Liver (tissue), 8 donors: ENCODE measurements at regions not wholly inside any gene's neighbourhood (a gene's known extent, or its start where the extent isn't known, plus 50 kb on each side); places are given as distances from the start of the nearest gene placed in this dataset.

ENCODE experiments used
- DNase-seq: peaks from one replicate; pipeline ENCODE4 v3.0.0-alpha.2; 2017; ENCODE audit warnings: low spot score
- H3K27ac ChIP-seq, 2 donors: one replicate each; pipeline ENCODE4 v1.7.0; 2013; ENCODE audit warnings: inconsistent platforms in 2 of 2, low read length in 2 of 2, control low read depth in 1 of 2, low read depth in 1 of 2, mild to moderate bottlenecking in 1 of 2
- H3K27me3 ChIP-seq, 4 donors: one replicate each; pipeline versions ENCODE4 v1.6.1 to v1.7.0; 2013; ENCODE audit warnings: low read length in 3 of 4, inconsistent platforms in 1 of 4, mild to moderate bottlenecking in 1 of 4, moderate library complexity in 1 of 4; ENCODE audit not compliant: control insufficient read depth in 4 of 4, insufficient read depth in 4 of 4
- H3K36me3 ChIP-seq, 4 donors: one replicate each; pipeline versions ENCODE4 v1.6.1 to v1.7.0; 2013; ENCODE audit warnings: low read length in 3 of 4, mild to moderate bottlenecking in 3 of 4, low read depth in 1 of 4, moderate library complexity in 1 of 4; ENCODE audit not compliant: control insufficient read depth in 4 of 4, insufficient read depth in 3 of 4
- H3K4me1 ChIP-seq, 4 donors: one replicate each; pipeline versions ENCODE4 v1.6.1 to v1.7.0; 2013; ENCODE audit warnings: low read length in 3 of 4, mild to moderate bottlenecking in 3 of 4, moderate library complexity in 1 of 4; ENCODE audit not compliant: control insufficient read depth in 4 of 4, insufficient read depth in 4 of 4
- H3K4me3 ChIP-seq, 3 donors: one replicate each; pipeline versions ENCODE4 v1.6.1 to v1.7.0; 2013; ENCODE audit warnings: low read length in 3 of 3, control low read depth in 1 of 3, low read depth in 1 of 3, mild to moderate bottlenecking in 1 of 3
- H3K9ac ChIP-seq, 2 donors: one replicate each; pipeline ENCODE4 v1.7.0; 2013; ENCODE audit warnings: low read length in 2 of 2, mild to moderate bottlenecking in 2 of 2, moderate library complexity in 2 of 2, control low read depth in 1 of 2, low read depth in 1 of 2
- H3K9me3 ChIP-seq, 4 donors: one replicate each; pipeline versions ENCODE4 v1.6.1 to v1.7.0; 2013; ENCODE audit warnings: low read length in 3 of 4; ENCODE audit not compliant: control insufficient read depth in 4 of 4
- EGR1 ChIP-seq, 2 donors: IDR thresholded peaks; 2 replicates each; pipeline ENCODE4 v1.6.1; 2016 to 2018; ENCODE audit warnings: antibody characterized with exemption in 2 of 2, low read depth in 2 of 2
- FOXA1 ChIP-seq: IDR thresholded peaks from 2 replicates; pipeline ENCODE4 v1.6.1; 2016; ENCODE audit warnings: antibody characterized with exemption
- FOXA2 ChIP-seq: IDR thresholded peaks from 2 replicates; pipeline ENCODE4 v1.6.1; 2016; ENCODE audit warnings: antibody characterized with exemption
- GABPA ChIP-seq, 2 donors: IDR thresholded peaks in 1 of 2; conservative IDR thresholded peaks in 1 of 2; 2 replicates each; pipeline ENCODE4 v1.6.1; 2016; ENCODE audit warnings: antibody characterized with exemption in 2 of 2, mild to moderate bottlenecking in 1 of 2, moderate library complexity in 1 of 2
- HNF4A ChIP-seq, 2 donors: conservative IDR thresholded peaks; 2 replicates each; pipeline ENCODE4 v1.6.1; 2016; ENCODE audit warnings: antibody characterized with exemption in 2 of 2, mild to moderate bottlenecking in 2 of 2
- HNF4G ChIP-seq: IDR thresholded peaks from 2 replicates; pipeline ENCODE4 v1.6.1; 2016; ENCODE audit warnings: antibody characterized with exemption
- NR2F2 ChIP-seq: IDR thresholded peaks from 2 replicates; pipeline ENCODE4 v1.6.1; 2016; ENCODE audit warnings: antibody characterized with exemption
- RAD21 ChIP-seq, 2 donors: IDR thresholded peaks; 2 replicates each; pipeline ENCODE4 v1.6.1; 2016; ENCODE audit warnings: antibody characterized with exemption in 2 of 2, mild to moderate bottlenecking in 2 of 2
- RXRA ChIP-seq, 2 donors: IDR thresholded peaks; 2 replicates each; pipeline ENCODE4 v1.6.1; 2017 to 2018; ENCODE audit warnings: antibody characterized with exemption in 2 of 2, mild to moderate bottlenecking in 1 of 2
- SP1 ChIP-seq: IDR thresholded peaks from 2 replicates; pipeline ENCODE4 v1.6.1; 2018; ENCODE audit warnings: antibody characterized with exemption, mild to moderate bottlenecking
- TAF1 ChIP-seq: conservative IDR thresholded peaks from 2 replicates; pipeline ENCODE4 v1.6.1; 2016; ENCODE audit warnings: antibody characterized with exemption, mild to moderate bottlenecking
- YY1 ChIP-seq: IDR thresholded peaks from 2 replicates; pipeline ENCODE4 v1.6.1; 2016; ENCODE audit warnings: antibody characterized with exemption, mild to moderate bottlenecking
- WGBS: extraction: QIAGEN DNeasy Blood & Tissue Kit; methylation state at CpG from one replicate; pipeline ENCODE4 v1.1.7; 2013; 5-methylcytosine and 5-hydroxymethylcytosine counted together
- TF ChIP-seq, protein P1 (sequence below): IDR thresholded peaks from 2 replicates; pipeline ENCODE4 v1.6.1; 2016; ENCODE audit warnings: antibody characterized with exemption
- TF ChIP-seq, protein P2 (sequence below): IDR thresholded peaks from 2 replicates; pipeline ENCODE4 v1.6.1; 2016; ENCODE audit warnings: antibody characterized with exemption
- TF ChIP-seq, protein P3 (sequence below): IDR thresholded peaks from 2 replicates; pipeline ENCODE4 v1.6.1; 2016; ENCODE audit warnings: antibody characterized with exemption
- TF ChIP-seq, protein P4 (sequence below): fragments of 150-350 bp; IDR thresholded peaks from 2 replicates; pipeline ENCODE4 v1.5.1; 2017; ENCODE audit warnings: improper control_type of control experiment, low read depth, low read length; ENCODE audit not compliant: missing input control
- TF ChIP-seq, protein P5 (sequence below): IDR thresholded peaks from 2 replicates; pipeline ENCODE4 v1.6.1; 2016; ENCODE audit warnings: antibody characterized with exemption, mild to moderate bottlenecking
- donor health status: healthy.
- donor health status: healthy.
- donor health status: healthy.
- donor health status: healthy.
- donor health status: healthy.

DNA sequence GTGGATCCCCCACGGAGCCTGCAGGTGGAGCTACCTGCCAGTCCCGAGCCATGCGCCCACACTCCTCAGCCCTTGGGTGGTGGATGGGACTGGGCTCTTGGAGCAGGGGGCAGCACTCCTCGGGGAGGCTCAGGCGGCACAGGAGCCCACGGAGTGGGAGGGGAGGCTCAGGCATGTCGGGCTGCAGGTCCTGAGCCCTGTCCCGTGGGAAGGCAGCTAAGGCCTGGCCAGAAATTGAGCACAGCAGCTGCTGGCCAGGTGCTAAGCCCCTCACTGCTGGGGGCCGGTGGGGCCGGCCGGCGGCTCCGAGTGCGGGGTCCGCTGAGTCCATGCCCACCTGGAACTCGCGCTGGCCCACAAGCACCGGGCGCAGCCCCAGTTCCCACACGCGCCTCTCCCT, 91.7 kb upstream of the ACVR1 start:
- no peaks in the 10 kb centered on the region for H3K9me3 ChIP-seq
- 91% methylated on average over 21 of the region's 21 CpGs for whole genome bisulfite sequencing
- H3K4me1 ChIP-seq = no peaks in the 10 kb centered on the region
- no peak for DNase-seq
- no peaks in the 10 kb centered on the region for H3K27me3 ChIP-seq
- H3K27ac ChIP-seq = no peak overlapping the region
- TF ChIP-seq GABPA (IDR thresholded peaks at IDR 0.05 in 1 of 2, conservative IDR thresholded peaks at IDR 0.05 in 1 of 2) = no peak
- no peak overlapping the region for H3K9ac ChIP-seq
- no peaks in the 10 kb centered on the region for H3K36me3 ChIP-seq
- no peak overlapping the region for H3K4me3 ChIP-seq

DNA sequence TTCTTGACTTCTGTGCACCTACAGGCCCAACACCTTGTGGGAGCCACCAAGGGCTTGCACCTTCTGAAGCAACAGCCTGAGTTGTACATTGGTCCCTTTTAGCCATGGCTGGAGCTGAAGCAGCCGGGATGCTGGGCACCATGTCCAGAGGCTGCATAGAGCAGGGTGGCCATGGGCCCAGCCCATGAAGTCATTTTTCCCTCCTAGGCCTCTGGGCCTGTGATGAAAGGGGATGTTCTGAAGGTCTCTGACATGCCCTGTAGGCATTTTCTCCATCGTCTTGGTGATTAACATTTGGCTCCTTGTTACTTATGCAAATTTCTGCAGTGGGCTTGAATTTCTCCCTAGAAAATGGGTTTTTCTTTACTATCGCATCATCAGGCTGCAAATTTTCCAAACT, 83.1 kb upstream of the ACVR1 start:
- no peak for DNase-seq
- H3K36me3 ChIP-seq = no peaks in the 10 kb centered on the region
- H3K4me1 ChIP-seq = no peaks in the 10 kb centered on the region
- TF ChIP-seq FOXA2 = no peak
- no peak for TF ChIP-seq RXRA (IDR thresholded peaks at IDR 0.05)
- TF ChIP-seq, protein P1, sequence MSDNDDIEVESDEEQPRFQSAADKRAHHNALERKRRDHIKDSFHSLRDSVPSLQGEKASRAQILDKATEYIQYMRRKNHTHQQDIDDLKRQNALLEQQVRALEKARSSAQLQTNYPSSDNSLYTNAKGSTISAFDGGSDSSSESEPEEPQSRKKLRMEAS = no peak
- no peak for TF ChIP-seq SP1
- no peak for TF ChIP-seq RAD21 (IDR thresholded peaks at IDR 0.05)
- no peak for TF ChIP-seq HNF4G
- no peak for TF ChIP-seq EGR1 (IDR thresholded peaks at IDR 0.05; ENCODE audit: low read depth in 2 of 2)
- TF ChIP-seq FOXA1 = no peak
- no peak for TF ChIP-seq HNF4A (conservative IDR thresholded peaks at IDR 0.05)
- TF ChIP-seq, protein P2, sequence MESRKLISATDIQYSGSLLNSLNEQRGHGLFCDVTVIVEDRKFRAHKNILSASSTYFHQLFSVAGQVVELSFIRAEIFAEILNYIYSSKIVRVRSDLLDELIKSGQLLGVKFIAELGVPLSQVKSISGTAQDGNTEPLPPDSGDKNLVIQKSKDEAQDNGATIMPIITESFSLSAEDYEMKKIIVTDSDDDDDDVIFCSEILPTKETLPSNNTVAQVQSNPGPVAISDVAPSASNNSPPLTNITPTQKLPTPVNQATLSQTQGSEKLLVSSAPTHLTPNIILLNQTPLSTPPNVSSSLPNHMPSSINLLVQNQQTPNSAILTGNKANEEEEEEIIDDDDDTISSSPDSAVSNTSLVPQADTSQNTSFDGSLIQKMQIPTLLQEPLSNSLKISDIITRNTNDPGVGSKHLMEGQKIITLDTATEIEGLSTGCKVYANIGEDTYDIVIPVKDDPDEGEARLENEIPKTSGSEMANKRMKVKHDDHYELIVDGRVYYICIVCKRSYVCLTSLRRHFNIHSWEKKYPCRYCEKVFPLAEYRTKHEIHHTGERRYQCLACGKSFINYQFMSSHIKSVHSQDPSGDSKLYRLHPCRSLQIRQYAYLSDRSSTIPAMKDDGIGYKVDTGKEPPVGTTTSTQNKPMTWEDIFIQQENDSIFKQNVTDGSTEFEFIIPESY = no peak
- TF ChIP-seq YY1 = no peak
- TF ChIP-seq, protein P3, sequence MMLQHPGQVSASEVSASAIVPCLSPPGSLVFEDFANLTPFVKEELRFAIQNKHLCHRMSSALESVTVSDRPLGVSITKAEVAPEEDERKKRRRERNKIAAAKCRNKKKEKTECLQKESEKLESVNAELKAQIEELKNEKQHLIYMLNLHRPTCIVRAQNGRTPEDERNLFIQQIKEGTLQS = no peak
- TF ChIP-seq, protein P4, sequence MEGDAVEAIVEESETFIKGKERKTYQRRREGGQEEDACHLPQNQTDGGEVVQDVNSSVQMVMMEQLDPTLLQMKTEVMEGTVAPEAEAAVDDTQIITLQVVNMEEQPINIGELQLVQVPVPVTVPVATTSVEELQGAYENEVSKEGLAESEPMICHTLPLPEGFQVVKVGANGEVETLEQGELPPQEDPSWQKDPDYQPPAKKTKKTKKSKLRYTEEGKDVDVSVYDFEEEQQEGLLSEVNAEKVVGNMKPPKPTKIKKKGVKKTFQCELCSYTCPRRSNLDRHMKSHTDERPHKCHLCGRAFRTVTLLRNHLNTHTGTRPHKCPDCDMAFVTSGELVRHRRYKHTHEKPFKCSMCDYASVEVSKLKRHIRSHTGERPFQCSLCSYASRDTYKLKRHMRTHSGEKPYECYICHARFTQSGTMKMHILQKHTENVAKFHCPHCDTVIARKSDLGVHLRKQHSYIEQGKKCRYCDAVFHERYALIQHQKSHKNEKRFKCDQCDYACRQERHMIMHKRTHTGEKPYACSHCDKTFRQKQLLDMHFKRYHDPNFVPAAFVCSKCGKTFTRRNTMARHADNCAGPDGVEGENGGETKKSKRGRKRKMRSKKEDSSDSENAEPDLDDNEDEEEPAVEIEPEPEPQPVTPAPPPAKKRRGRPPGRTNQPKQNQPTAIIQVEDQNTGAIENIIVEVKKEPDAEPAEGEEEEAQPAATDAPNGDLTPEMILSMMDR = no peak
- no peak for TF ChIP-seq NR2F2
- no peak for TF ChIP-seq GABPA (IDR thresholded peaks at IDR 0.05 in 1 of 2, conservative IDR thresholded peaks at IDR 0.05 in 1 of 2)
- no peak overlapping the region for H3K4me3 ChIP-seq
- peaks cover 0 to 5% (median under 1%) of the 10 kb centered on the region in 4 donors for H3K9me3 ChIP-seq
- H3K9ac ChIP-seq = no peak overlapping the region
- H3K27me3 ChIP-seq = no peaks in the 10 kb centered on the region
- WGBS = 97% methylated on average over 3 of the region's 3 CpGs
- H3K27ac ChIP-seq = no peak overlapping the region

DNA sequence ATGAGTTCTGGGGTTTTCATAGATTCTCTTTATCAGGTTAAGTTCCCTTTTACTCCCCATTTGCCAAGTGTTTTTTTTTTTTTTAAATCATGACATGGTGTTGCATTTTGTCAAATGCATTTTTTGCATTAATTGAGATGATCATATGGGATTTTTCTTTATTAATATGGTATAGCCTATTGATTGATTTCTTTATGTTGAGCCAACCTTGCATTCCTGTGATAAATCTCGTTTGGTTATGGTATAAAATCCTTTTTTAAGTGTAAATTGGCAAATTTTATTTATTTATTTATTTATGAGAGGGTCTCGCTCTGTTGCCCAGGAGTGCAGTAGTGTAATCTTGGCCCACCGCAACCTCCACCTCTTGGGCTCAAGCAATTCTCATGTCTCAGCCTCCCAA, 81.5 kb upstream of the ACVR1 start:
- H3K4me1 ChIP-seq = no peaks in the 10 kb centered on the region
- H3K27ac ChIP-seq = no peak overlapping the region
- no peak overlapping the region for H3K9ac ChIP-seq
- no peak overlapping the region for H3K4me3 ChIP-seq
- H3K27me3 ChIP-seq = no peaks in the 10 kb centered on the region
- 36% methylated on average over 3 of the region's 3 CpGs for WGBS
- no peak for TF ChIP-seq TAF1
- TF ChIP-seq, protein P5, sequence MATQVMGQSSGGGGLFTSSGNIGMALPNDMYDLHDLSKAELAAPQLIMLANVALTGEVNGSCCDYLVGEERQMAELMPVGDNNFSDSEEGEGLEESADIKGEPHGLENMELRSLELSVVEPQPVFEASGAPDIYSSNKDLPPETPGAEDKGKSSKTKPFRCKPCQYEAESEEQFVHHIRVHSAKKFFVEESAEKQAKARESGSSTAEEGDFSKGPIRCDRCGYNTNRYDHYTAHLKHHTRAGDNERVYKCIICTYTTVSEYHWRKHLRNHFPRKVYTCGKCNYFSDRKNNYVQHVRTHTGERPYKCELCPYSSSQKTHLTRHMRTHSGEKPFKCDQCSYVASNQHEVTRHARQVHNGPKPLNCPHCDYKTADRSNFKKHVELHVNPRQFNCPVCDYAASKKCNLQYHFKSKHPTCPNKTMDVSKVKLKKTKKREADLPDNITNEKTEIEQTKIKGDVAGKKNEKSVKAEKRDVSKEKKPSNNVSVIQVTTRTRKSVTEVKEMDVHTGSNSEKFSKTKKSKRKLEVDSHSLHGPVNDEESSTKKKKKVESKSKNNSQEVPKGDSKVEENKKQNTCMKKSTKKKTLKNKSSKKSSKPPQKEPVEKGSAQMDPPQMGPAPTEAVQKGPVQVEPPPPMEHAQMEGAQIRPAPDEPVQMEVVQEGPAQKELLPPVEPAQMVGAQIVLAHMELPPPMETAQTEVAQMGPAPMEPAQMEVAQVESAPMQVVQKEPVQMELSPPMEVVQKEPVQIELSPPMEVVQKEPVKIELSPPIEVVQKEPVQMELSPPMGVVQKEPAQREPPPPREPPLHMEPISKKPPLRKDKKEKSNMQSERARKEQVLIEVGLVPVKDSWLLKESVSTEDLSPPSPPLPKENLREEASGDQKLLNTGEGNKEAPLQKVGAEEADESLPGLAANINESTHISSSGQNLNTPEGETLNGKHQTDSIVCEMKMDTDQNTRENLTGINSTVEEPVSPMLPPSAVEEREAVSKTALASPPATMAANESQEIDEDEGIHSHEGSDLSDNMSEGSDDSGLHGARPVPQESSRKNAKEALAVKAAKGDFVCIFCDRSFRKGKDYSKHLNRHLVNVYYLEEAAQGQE = no peak
- no peak for TF ChIP-seq RXRA (IDR thresholded peaks at IDR 0.05)
- TF ChIP-seq EGR1 (IDR thresholded peaks at IDR 0.05; ENCODE audit: low read depth in 2 of 2) = no peak
- no peak for TF ChIP-seq HNF4G
- TF ChIP-seq RAD21 (IDR thresholded peaks at IDR 0.05) = no peak
- no peak for DNase-seq
- peaks cover 0 to 5% (median under 1%) of the 10 kb centered on the region in 4 donors for H3K9me3 ChIP-seq
- H3K36me3 ChIP-seq = no peaks in the 10 kb centered on the region
